Upper lobe of left lung (tissue), 6 donors: ENCODE measurements at regions not wholly inside any gene's neighbourhood (a gene's known extent, or its start where the extent isn't known, plus 50 kb on each side); places are given as distances from the start of the nearest gene placed in this dataset.
"Not testable (repeated sequence)": the region's sequence is repeated elsewhere in the genome, so short reads cannot be mapped to it uniquely, and the experiment has no call there.

ENCODE experiments used
- ATAC-seq, 2 donors: fragments of 200-7000 bp; cut with Tn5 transposase; one replicate each; pipeline ENCODE4 v1.9.1; 2022; ENCODE audit warnings: mild to moderate bottlenecking in 2 of 2, moderate library complexity in 2 of 2; ENCODE audit not compliant: low FRiP score in 2 of 2
- DNase-seq, 2 donors: peaks; one replicate each; pipeline ENCODE4 v3.0.0-alpha.2; 2019 to 2020
- H3K27ac ChIP-seq, 4 donors: fragments of 200-600 bp; sonication (generic); one replicate each; pipeline ENCODE4 v1.5.1; 2016 to 2019
- H3K27me3 ChIP-seq, 4 donors: fragments of 200-600 bp; sonication (generic); one replicate each; pipeline ENCODE4 v1.5.1; 2017 to 2019
- H3K36me3 ChIP-seq, 4 donors: fragments of 200-600 bp; sonication (generic); one replicate each; pipeline ENCODE4 v1.5.1; 2016 to 2019
- H3K4me1 ChIP-seq, 4 donors: fragments of 200-600 bp; sonication (generic); one replicate each; pipeline ENCODE4 v1.5.1; 2018 to 2019
- H3K4me3 ChIP-seq, 4 donors: fragments of 200-600 bp; sonication (generic); one replicate each; pipeline ENCODE4 v1.5.1; 2017 to 2019; ENCODE audit warnings: mild to moderate bottlenecking in 2 of 4, moderate library complexity in 1 of 4
- H3K9me3 ChIP-seq, 4 donors: fragments of 200-600 bp; sonication (generic); one replicate each; pipeline ENCODE4 v1.5.1; 2018 to 2019
- CTCF ChIP-seq, 6 experiments: fragments of 450-650 bp in 4 of 6; fragments of 200-600 bp in 2 of 6; sonication (generic) in 2 of 6; IDR thresholded peaks; one replicate each; pipeline ENCODE4 v1.5.1; 2016 to 2019; ENCODE audit warnings: antibody characterized with exemption in 6 of 6
- EP300 ChIP-seq, 4 donors: sonication (generic); formaldehyde crosslinking; IDR thresholded peaks; one replicate each; pipeline ENCODE4 v1.5.1; 2017; ENCODE audit warnings: antibody characterized with exemption in 4 of 4, control low read depth in 2 of 4
- POLR2A ChIP-seq, 4 donors: fragments of 450-650 bp; IDR thresholded peaks; one replicate each; pipeline ENCODE4 v1.5.1; 2016 to 2017; ENCODE audit warnings: antibody characterized with exemption in 4 of 4, mild to moderate bottlenecking in 2 of 4
- POLR2AphosphoS5 ChIP-seq, 2 donors: sonication (generic); formaldehyde crosslinking; IDR thresholded peaks; one replicate each; pipeline ENCODE4 v1.5.1; 2017; ENCODE audit warnings: antibody characterized with exemption in 2 of 2
- WGBS, 2 donors: methylation state at CpG; one replicate each; pipeline ENCODE4 v1.1.5; 2017 to 2018; 5-methylcytosine and 5-hydroxymethylcytosine counted together
- donor health status: DM: no; HTN: no; CAD: no; lungs with moderate emphysema.
- donor health status: DM: no; HTN: yes; CAD: no; lungs with severe emphysema.

GRCh38 chr10:61818251-61818650, 83.2 kb upstream of the ARID5B start:
- not testable (repeated sequence) for H3K36me3 ChIP-seq, H3K4me3 ChIP-seq, H3K27me3 ChIP-seq, H3K9me3 ChIP-seq, ATAC-seq, H3K4me1 ChIP-seq, DNase-seq, H3K27ac ChIP-seq
- WGBS, 2 donors, result 76 to 82% methylated on average over 2 of the region's 2 CpGs

- Histone ChIP-seq H3K27me3 (no peaks in the 10 kb centered on the region), H3K27ac (no peak overlapping the region), H3K36me3 (no peaks in the 10 kb centered on the region), H3K4me1 (no peaks in the 10 kb centered on the region), H3K9me3 (no peaks in the 10 kb centered on the region), H3K4me3 (no peak overlapping the region)
- TF ChIP-seq CTCF (IDR thresholded peaks at IDR 0.05), result no peak
- TF ChIP-seq POLR2A (IDR thresholded peaks at IDR 0.05), result no peak
- no peak for TF ChIP-seq EP300 (IDR thresholded peaks at IDR 0.05)
- TF ChIP-seq POLR2AphosphoS5 (IDR thresholded peaks at IDR 0.05), result no peak
- DNase-seq, result no peak
- ATAC-seq, result no peak
- 80 to 93% methylated on average over 1 of the region's 1 CpG for WGBS, 2 donors
Measured at GRCh38 chr10:61819208-61819607, 82.3 kb upstream of the ARID5B start.

GRCh38 chr10:61821153-61821552, 80.3 kb upstream of the ARID5B start:
- no peak for DNase-seq
- H3K36me3 ChIP-seq, result no peaks in the 10 kb centered on the region
- no peak overlapping the region for H3K4me3 ChIP-seq
- 77 to 85% methylated on average over 5 of the region's 5 CpGs for WGBS, 2 donors
- H3K4me1 ChIP-seq, result peaks cover 0 to 8% (median 2%) of the 10 kb centered on the region in 4 donors
- H3K27ac ChIP-seq, result no peak overlapping the region
- no peaks in the 10 kb centered on the region for H3K27me3 ChIP-seq
- H3K9me3 ChIP-seq, result no peaks in the 10 kb centered on the region
- ATAC-seq, result no peak
- TF ChIP-seq EP300 (IDR thresholded peaks at IDR 0.05), result no peak
- no peak for TF ChIP-seq CTCF (IDR thresholded peaks at IDR 0.05)
- no peak for TF ChIP-seq POLR2AphosphoS5 (IDR thresholded peaks at IDR 0.05)
- TF ChIP-seq POLR2A (IDR thresholded peaks at IDR 0.05), result no peak

GRCh38 chr10:61821693-61822092, 79.8 kb upstream of the ARID5B start:
- Histone ChIP-seq H3K27me3 (no peaks in the 10 kb centered on the region), H3K4me1 (peaks cover 0 to 8% (median 2%) of the 10 kb centered on the region in 4 donors), H3K36me3 (no peaks in the 10 kb centered on the region), H3K9me3 (no peaks in the 10 kb centered on the region), H3K27ac (no peak overlapping the region), H3K4me3 (no peak overlapping the region)
- no peak for ATAC-seq
- 67 to 70% methylated on average over 1 of the region's 1 CpG for WGBS, 2 donors
- no peak for TF ChIP-seq POLR2AphosphoS5 (IDR thresholded peaks at IDR 0.05)
- TF ChIP-seq CTCF (IDR thresholded peaks at IDR 0.05), result no peak
- TF ChIP-seq POLR2A (IDR thresholded peaks at IDR 0.05), result no peak
- no peak for TF ChIP-seq EP300 (IDR thresholded peaks at IDR 0.05)
- no peak for DNase-seq

- Histone ChIP-seq H3K9me3 (no peaks in the 10 kb centered on the region), H3K36me3 (no peaks in the 10 kb centered on the region), H3K4me3 (no peak overlapping the region), H3K27ac (no peak overlapping the region), H3K27me3 (no peaks in the 10 kb centered on the region), H3K4me1 (peaks cover 0 to 8% (median 2%) of the 10 kb centered on the region in 4 donors)
- TF ChIP-seq EP300 (IDR thresholded peaks at IDR 0.05) (no peak), POLR2AphosphoS5 (IDR thresholded peaks at IDR 0.05) (no peak), POLR2A (IDR thresholded peaks at IDR 0.05) (no peak), CTCF (IDR thresholded peaks at IDR 0.05) (no peak)
- ATAC-seq (no peak), DNase-seq (no peak)
- 91 to 100% methylated on average over 1 of the region's 1 CpG for WGBS, 2 donors
Measured at GRCh38 chr10:61822096-61822495, 79.4 kb upstream of the ARID5B start.
